SK-N-SH (cell line): ENCODE measurements at regions not wholly inside any gene's neighbourhood (a gene's known extent, or its start where the extent isn't known, plus 50 kb on each side); places are given as distances from the start of the nearest gene placed in this dataset.

Source experiments
- CTCF ChIA-PET: fragments of 300-600, 350-600 bp; formaldehyde crosslinking; extraction: SDS; loops from one replicate; lab custom pipeline; 2021; lab: Yijun Ruan, JAX
- POLR2A ChIA-PET: fragments of 350-600 bp; sonication (Branson Sonifier 250); formaldehyde crosslinking; extraction: SDS; loops from one replicate; lab custom pipeline; 2020; ENCODE audit warnings: antibody characterized with exemption, inconsistent platforms; lab: Yijun Ruan, JAX
- DNase-seq: peaks from one replicate; pipeline ENCODE4 v3.0.0; 2012
- H2AFZ ChIP-seq: fragments of 200-600 bp; sonication (generic); 2 replicates; pipeline ENCODE4 v1.8.1; 2016; ENCODE audit warnings: antibody characterized with exemption, mild to moderate bottlenecking, low read depth
- H3F3A ChIP-seq: fragments of 200-600 bp; sonication (generic); replicated peaks from 2 replicates; pipeline ENCODE3; 2016; ENCODE audit warnings: antibody characterized with exemption, mild to moderate bottlenecking; ENCODE audit not compliant: insufficient read depth
- H3K27ac ChIP-seq, 2 experiments: fragments of 200-500 bp in 1 of 2; fragments of 200-600 bp in 1 of 2; sonication (Bioruptor generic) in 1 of 2; sonication (generic), shearing (Covaris generic) in 1 of 2; 2 replicates each; pipeline versions ENCODE4 v1.5.1 to v1.6.1; 2014 to 2016; ENCODE audit warnings: low read depth in 2 of 2, inconsistent platforms in 1 of 2, low read length in 1 of 2, mild to moderate bottlenecking in 1 of 2, mixed read lengths in 1 of 2
- H3K27me3 ChIP-seq: fragments of 200-600 bp; sonication (generic), shearing (Covaris generic); 2 replicates; pipeline ENCODE4 v1.6.1; 2016; ENCODE audit warnings: mixed run types; ENCODE audit not compliant: insufficient read depth
- H3K36me3 ChIP-seq, 2 experiments: fragments of 200-500 bp in 1 of 2; fragments of 200-600 bp in 1 of 2; sonication (Bioruptor generic) in 1 of 2; sonication (generic) in 1 of 2; replicated peaks in 1 of 2; 2 replicates each; pipeline versions ENCODE3 to v1.5.1; 2014 to 2016; ENCODE audit warnings: low read length in 1 of 2, mild to moderate bottlenecking in 1 of 2; ENCODE audit not compliant: insufficient read depth in 2 of 2, control insufficient read depth in 1 of 2
- H3K4me1 ChIP-seq, 2 experiments: fragments of 200-500 bp in 1 of 2; fragments of 200-600 bp in 1 of 2; sonication (Bioruptor generic) in 1 of 2; sonication (generic), shearing (Covaris generic) in 1 of 2; 2 replicates each; pipeline versions ENCODE4 v1.5.1 to v1.6.1; 2014 to 2016; ENCODE audit warnings: low read depth in 1 of 2, low read length in 1 of 2, mixed run types in 1 of 2; ENCODE audit not compliant: insufficient read depth in 2 of 2, control insufficient read depth in 1 of 2
- H3K4me2 ChIP-seq: fragments of 200-600 bp; sonication (generic), shearing (Covaris generic); 2 replicates; pipeline ENCODE4 v1.6.1; 2017; ENCODE audit warnings: mixed run types
- H3K4me3 ChIP-seq, 2 experiments: fragments of 200-500 bp in 1 of 2; fragments of 200-600 bp in 1 of 2; sonication (Bioruptor generic) in 1 of 2; sonication (generic), shearing (Covaris generic) in 1 of 2; 2 replicates each; pipeline versions ENCODE4 v1.5.1 to v1.8.1; 2014 to 2016; ENCODE audit warnings: low read depth in 2 of 2, inconsistent platforms in 1 of 2, low read length in 1 of 2, mild to moderate bottlenecking in 1 of 2, mixed read lengths in 1 of 2, moderate library complexity in 1 of 2
- H3K79me2 ChIP-seq: fragments of 200-600 bp; sonication (generic); 2 replicates; pipeline ENCODE4 v1.8.1; 2017; ENCODE audit warnings: mild to moderate bottlenecking; ENCODE audit not compliant: insufficient read depth
- H3K9ac ChIP-seq: fragments of 200-600 bp; sonication (generic); 2 replicates; pipeline ENCODE4 v1.6.1; 2017; ENCODE audit warnings: mixed run types
- H3K9me2 ChIP-seq: fragments of 200-600 bp; sonication (generic); 2 replicates; pipeline ENCODE4 v1.6.1; 2017; ENCODE audit warnings: mixed run types
- H3K9me3 ChIP-seq: fragments of 200-600 bp; sonication (generic); 2 replicates; pipeline ENCODE4 v1.6.1; 2017; ENCODE audit warnings: mixed run types, mild to moderate bottlenecking, moderate library complexity
- H4K20me1 ChIP-seq: fragments of 200-600 bp; sonication (generic); 2 replicates; pipeline ENCODE4 v1.6.1; 2017; ENCODE audit warnings: mild to moderate bottlenecking, mixed run types; ENCODE audit not compliant: insufficient read depth
- CTCF ChIP-seq: fragments of 200-600 bp; sonication (generic); IDR thresholded peaks from 2 replicates; pipeline ENCODE4 v1.6.1; 2017; ENCODE audit warnings: antibody characterized with exemption, mild to moderate bottlenecking, moderate library complexity
- FOXJ3 ChIP-seq: sonication (generic); formaldehyde crosslinking; IDR thresholded peaks from 2 replicates; pipeline ENCODE4 v1.5.1; 2020; ENCODE audit warnings: mild to moderate bottlenecking, missing genetic modification reagents
- GABPA ChIP-seq: IDR thresholded peaks from 2 replicates; pipeline ENCODE4 v1.4.0; 2012; ENCODE audit warnings: low read depth, mild to moderate bottlenecking
- GATA2 ChIP-seq: sonication (generic); formaldehyde crosslinking; IDR thresholded peaks from 2 replicates; pipeline ENCODE4 v1.5.0; 2020; ENCODE audit warnings: mild to moderate bottlenecking, missing genetic modification reagents
- JUND ChIP-seq: IDR thresholded peaks from 2 replicates; pipeline ENCODE4 v1.4.0; 2012
- MAX ChIP-seq: IDR thresholded peaks from 2 replicates; pipeline ENCODE4 v1.4.0; 2012; ENCODE audit warnings: low read depth
- MEF2A ChIP-seq: IDR thresholded peaks from 2 replicates; pipeline ENCODE4 v1.4.0; 2012; ENCODE audit warnings: low read depth, borderline replicate concordance
- MXI1 ChIP-seq: IDR thresholded peaks from 2 replicates; pipeline ENCODE4 v1.6.1; 2012; ENCODE audit warnings: mild to moderate bottlenecking, low read depth, low read length, improper control_type of control experiment
- NFIC ChIP-seq: IDR thresholded peaks from 2 replicates; pipeline ENCODE4 v1.4.0; 2012; ENCODE audit warnings: borderline replicate concordance
- NRF1 ChIP-seq: IDR thresholded peaks from 2 replicates; pipeline ENCODE4 v1.6.1; 2012; ENCODE audit warnings: low read depth, mild to moderate bottlenecking, low read length
- POLR2AphosphoS5 ChIP-seq: IDR thresholded peaks from 2 replicates; pipeline ENCODE4 v1.6.1; 2012; ENCODE audit warnings: low read depth, low read length
- RAD21 ChIP-seq: IDR thresholded peaks from 2 replicates; pipeline ENCODE4 v1.6.1; 2012; ENCODE audit warnings: mild to moderate bottlenecking, low read length
- RCOR1 ChIP-seq: fragments of 150-350 bp; IDR thresholded peaks from 2 replicates; pipeline ENCODE4 v1.6.1; 2017; ENCODE audit warnings: antibody characterized with exemption, low read length
- REST ChIP-seq: IDR thresholded peaks from 2 replicates; pipeline ENCODE4 v1.6.1; 2012; ENCODE audit warnings: mild to moderate bottlenecking, low read depth, low read length, moderate library complexity
- SIN3A ChIP-seq: IDR thresholded peaks from 2 replicates; pipeline ENCODE4 v1.6.1; 2012; ENCODE audit warnings: low read depth, mild to moderate bottlenecking, low read length, moderate library complexity, borderline replicate concordance
- SMC3 ChIP-seq: IDR thresholded peaks from 2 replicates; pipeline ENCODE4 v1.6.1; 2012; ENCODE audit warnings: low read depth, low read length, improper control_type of control experiment
- TAF1 ChIP-seq: IDR thresholded peaks from 2 replicates; pipeline ENCODE4 v1.6.1; 2012; ENCODE audit warnings: low read depth, mild to moderate bottlenecking, low read length, moderate library complexity, borderline replicate concordance
- YY1 ChIP-seq: IDR thresholded peaks from 2 replicates; pipeline ENCODE4 v1.4.0; 2012; ENCODE audit warnings: low read depth, mild to moderate bottlenecking
- WGBS: methylation state at CpG from one replicate; pipeline ENCODE4 v1.1.6; 2017; ENCODE audit warnings: low lambda C conversion rate; 5-methylcytosine and 5-hydroxymethylcytosine counted together

- 96% methylated on average over 14 of the region's 14 CpGs for WGBS
- no peak for TF ChIP-seq RAD21
- no peak for TF ChIP-seq SIN3A
- TF ChIP-seq MAX = no peak
- TF ChIP-seq TAF1 = no peak
- no peak for TF ChIP-seq REST
- TF ChIP-seq NRF1 = no peak
- TF ChIP-seq GATA2 (CRISPR knock-in tag) = no peak
- no peak for TF ChIP-seq YY1
- TF ChIP-seq RCOR1 = no peak
- no peak for TF ChIP-seq CTCF
- TF ChIP-seq MXI1 = no peak
- TF ChIP-seq FOXJ3 = no peak
- no peak for TF ChIP-seq GABPA
- TF ChIP-seq MEF2A = no peak
- no peak for TF ChIP-seq SMC3
- TF ChIP-seq POLR2AphosphoS5 = no peak
- TF ChIP-seq NFIC = no peak
- no peak for TF ChIP-seq JUND
- CTCF ChIA-PET = no interaction called here
These were observed 76.4 kb upstream of the SLC45A1 start for GRCh38 chr1:8241417-8242014.

More at GRCh38 chr1:8241417-8242014, 76.4 kb upstream of the SLC45A1 start:
- H3K36me3 ChIP-seq = no peaks in the 10 kb centered on the region
- POLR2A ChIA-PET = no interaction called here
- no peak overlapping the region for H2AFZ ChIP-seq
- H3K4me1 ChIP-seq = no peaks in the 10 kb centered on the region
- no peaks in the 10 kb centered on the region for H3K79me2 ChIP-seq
- H4K20me1 ChIP-seq = no peaks in the 10 kb centered on the region
- H3K27ac ChIP-seq = no peak overlapping the region
- no peaks in the 10 kb centered on the region for H3K9me2 ChIP-seq
- no peak for DNase-seq
- H3K9me3 ChIP-seq = no peaks in the 10 kb centered on the region
- H3K9ac ChIP-seq = no peak overlapping the region
- no peak overlapping the region for H3K4me3 ChIP-seq
- H3F3A ChIP-seq = no peaks in the 10 kb centered on the region
- no peak overlapping the region for H3K4me2 ChIP-seq
- no peaks in the 10 kb centered on the region for H3K27me3 ChIP-seq
